Fibroblast of mammary gland (primary cell): ENCODE measurements at regions not wholly inside any gene's neighbourhood (a gene's known extent, or its start where the extent isn't known, plus 50 kb on each side); places are given as distances from the start of the nearest gene placed in this dataset.

Experiments used
- DNase-seq: peaks from one replicate; pipeline ENCODE4 v3.0.0-alpha.2; 2010; ENCODE audit warnings: low read depth
- H3K4me3 ChIP-seq: 2 replicates; pipeline ENCODE4 v1.5.1; 2011; ENCODE audit warnings: low read depth, mild to moderate bottlenecking, low read length, moderate library complexity; ENCODE audit not compliant: control insufficient read depth
- TF ChIP-seq, protein P1 (sequence below): conservative IDR thresholded peaks from 2 replicates; pipeline ENCODE4 v1.5.1; 2011; ENCODE audit warnings: low read depth, low read length, inconsistent platforms; ENCODE audit not compliant: control insufficient read depth, insufficient read depth

DNA sequence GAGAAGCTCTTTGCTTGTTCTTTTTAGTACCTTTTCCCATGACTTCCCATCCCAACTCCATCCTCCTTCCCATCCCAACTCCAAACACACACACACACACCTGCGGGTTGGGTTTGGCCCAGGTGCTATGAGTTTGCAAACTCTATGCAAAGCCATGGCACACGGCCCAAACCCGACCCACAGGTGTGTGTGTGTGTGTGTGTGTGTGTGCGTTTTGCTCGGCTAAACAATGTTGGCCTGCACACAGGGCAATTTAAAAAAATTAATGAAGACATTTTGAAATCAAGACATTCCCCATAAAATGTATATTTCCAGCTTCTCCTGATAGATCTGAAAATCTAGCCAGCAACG is 103.7 kb upstream of the TLE3 start:
- H3K4me3 ChIP-seq = no peak overlapping the region
- TF ChIP-seq, protein P1, sequence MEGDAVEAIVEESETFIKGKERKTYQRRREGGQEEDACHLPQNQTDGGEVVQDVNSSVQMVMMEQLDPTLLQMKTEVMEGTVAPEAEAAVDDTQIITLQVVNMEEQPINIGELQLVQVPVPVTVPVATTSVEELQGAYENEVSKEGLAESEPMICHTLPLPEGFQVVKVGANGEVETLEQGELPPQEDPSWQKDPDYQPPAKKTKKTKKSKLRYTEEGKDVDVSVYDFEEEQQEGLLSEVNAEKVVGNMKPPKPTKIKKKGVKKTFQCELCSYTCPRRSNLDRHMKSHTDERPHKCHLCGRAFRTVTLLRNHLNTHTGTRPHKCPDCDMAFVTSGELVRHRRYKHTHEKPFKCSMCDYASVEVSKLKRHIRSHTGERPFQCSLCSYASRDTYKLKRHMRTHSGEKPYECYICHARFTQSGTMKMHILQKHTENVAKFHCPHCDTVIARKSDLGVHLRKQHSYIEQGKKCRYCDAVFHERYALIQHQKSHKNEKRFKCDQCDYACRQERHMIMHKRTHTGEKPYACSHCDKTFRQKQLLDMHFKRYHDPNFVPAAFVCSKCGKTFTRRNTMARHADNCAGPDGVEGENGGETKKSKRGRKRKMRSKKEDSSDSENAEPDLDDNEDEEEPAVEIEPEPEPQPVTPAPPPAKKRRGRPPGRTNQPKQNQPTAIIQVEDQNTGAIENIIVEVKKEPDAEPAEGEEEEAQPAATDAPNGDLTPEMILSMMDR = no peak
- no peak for DNase-seq

DNA sequence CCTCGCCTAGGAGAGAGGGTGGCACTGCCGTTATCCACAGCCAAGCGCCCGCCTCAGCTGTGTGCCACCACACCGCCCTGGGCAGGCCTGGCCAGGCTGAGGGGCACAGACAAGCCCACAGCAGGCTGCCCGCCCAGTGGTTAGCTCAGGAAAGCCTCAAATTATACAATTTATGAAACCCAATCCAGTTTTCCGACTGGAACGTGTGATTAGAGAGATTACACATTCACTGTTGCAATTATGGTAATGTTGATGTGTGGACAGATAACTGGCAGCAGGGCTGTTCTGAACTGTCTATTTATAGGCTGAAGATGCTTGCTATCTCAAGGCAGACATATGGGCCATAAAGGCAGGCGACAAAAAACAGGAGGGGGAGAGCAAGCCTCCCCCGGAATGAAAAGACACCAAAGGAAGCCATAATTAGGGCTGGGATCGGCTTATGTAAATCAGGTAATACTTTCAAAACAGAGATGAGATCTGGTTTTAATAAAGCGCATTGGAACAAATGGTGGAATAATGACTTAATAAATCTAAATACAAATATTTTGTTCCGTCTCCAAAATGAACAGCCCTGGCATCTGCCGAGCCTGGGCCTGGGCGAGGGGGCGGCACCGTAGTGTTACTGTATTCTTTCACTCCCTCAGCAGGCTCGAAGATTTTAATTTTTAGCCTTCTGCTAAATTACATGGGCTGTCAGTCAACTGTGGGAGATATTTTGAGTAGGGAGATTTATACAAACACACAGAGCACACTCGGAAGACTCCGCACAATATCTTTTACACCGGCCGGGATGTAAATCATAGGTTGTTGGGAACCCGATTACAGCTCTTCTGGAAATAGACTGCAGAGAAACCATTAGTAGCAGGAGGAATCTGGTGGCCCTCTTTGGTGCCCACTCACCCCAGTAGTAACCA is 103.1 kb upstream of the TLE3 start:
- no peak for DNase-seq
- H3K4me3 ChIP-seq = no peak overlapping the region
- TF ChIP-seq, protein P1 = no peak

DNA sequence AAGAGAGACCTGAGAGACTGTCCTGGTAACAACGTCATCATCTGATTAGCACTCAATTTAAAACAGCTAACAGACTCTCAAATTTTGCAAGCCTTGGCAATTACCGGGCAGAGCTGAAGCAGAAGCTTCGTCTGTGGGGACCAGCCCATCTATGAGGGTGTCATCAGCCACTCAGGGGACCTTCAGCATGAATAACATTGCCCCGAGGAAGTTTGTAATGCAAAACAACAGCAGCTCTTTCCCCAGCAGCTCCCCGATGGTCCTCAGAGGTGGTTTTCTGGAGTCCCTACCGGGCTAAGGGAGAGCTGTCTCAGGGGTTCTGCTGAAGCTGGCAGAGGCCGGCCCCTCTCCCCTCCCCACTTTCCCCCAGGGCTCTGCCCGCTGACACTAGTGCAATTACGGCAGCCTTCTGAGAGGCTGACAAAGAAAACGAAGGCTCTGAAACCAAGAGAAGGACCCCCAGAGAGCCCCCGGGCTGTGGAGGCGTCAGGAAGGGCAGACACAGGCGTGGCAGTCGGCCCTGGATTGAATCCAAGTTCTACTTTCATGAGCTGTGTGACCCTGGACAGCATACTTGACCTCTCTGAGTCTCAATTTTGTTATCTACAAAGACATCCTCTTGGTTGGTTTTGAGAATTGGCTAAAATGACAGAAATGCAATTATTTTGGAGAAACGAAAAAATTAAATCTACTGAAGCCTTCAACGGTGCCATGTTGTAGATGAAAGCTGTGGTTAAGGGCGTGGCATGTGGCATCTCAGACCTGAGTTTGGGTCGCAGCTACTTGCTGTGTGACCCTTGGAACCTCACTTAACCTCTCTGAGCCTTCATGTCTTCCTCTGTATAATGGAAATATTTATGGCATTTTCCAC is 102.1 kb upstream of the TLE3 start:
- no peak overlapping the region for H3K4me3 ChIP-seq
- TF ChIP-seq, protein P1 = no peak
- DNase-seq = no peak

- DNase-seq = no peak
- TF ChIP-seq, protein P1 = no peak
- H3K4me3 ChIP-seq = no peak overlapping the region
Observed at GRCh38 chr15:70199124-70199482, 101.4 kb upstream of the TLE3 start.

DNA sequence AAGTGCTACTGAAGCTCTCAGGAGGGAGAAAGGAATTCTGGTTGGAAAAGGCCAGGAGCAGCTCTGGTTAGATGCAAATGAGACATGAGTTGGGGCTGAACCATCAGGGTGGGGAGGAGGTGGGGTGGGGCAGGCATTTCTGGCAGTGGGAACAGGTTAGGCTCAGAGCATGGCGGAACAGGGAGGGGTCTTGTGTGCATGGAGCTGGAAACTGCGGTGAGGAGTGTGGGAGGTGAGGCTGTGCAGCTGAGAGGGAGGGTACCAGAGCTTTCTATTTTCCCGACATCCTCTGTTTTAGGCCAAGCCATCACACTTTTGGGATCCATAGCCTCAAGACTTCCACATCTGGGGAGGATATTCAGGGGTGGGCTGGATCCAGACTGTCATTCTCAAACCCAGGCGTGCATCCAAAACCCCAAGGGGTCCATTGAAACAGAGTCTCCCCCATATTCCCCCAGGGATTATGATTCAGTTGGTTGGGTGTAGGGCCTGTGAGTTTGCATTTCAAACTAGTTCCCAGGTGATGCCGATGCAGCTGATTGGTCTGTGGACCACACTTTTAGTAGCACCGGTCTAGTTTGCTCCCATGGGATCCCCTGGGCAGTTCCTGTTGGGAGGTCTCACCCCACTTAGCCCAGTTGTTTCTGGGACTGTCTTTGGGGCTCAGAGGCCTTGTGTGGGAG is 100.9 kb upstream of the TLE3 start:
- H3K4me3 ChIP-seq = no peak overlapping the region
- DNase-seq = no peak
- TF ChIP-seq, protein P1 = no peak

- TF ChIP-seq, protein P1 = no peak
Observed at GRCh38 chr15:70197945-70198361, 100.2 kb upstream of the TLE3 start.

More at GRCh38 chr15:70197945-70198361, 100.2 kb upstream of the TLE3 start:
- no peak overlapping the region for H3K4me3 ChIP-seq
- no peak for DNase-seq
